ENCODE measurements at regions not wholly inside any gene's neighbourhood (a gene's known extent, or its start where the extent isn't known, plus 50 kb on each side); places are given as distances from the start of the nearest gene placed in this dataset.

GRCh38 chr18:22253676-22254075 lies 84.3 kb downstream of the GATA6 start:
- DNase-seq (ENCODE audit: low spot score) = no peak

DNA sequence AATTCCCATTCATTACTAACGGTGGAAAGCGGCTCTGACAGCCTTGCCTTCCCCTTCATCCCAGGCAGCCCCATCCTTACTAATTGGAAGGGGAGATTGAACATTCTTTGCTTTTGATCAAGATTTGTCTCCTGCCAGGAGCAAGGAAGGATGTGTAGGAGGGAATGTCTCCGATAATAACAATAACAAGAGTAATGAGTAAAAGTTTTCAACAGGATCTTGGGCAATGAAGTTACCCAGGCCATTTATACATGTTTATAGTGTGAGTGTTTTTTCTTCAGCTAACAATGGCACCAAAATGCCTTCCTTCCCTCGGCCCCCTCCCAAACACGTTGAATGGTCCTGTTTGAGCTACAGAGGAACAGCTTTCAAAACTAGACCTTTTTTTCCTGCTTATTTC lies 83.8 kb downstream of the GATA6 start:
- DNase-seq (ENCODE audit: low spot score) = no peak
